ENCODE measurements at regions not wholly inside any gene's neighbourhood (a gene's known extent, or its start where the extent isn't known, plus 50 kb on each side); places are given as distances from the start of the nearest gene placed in this dataset.

DNA sequence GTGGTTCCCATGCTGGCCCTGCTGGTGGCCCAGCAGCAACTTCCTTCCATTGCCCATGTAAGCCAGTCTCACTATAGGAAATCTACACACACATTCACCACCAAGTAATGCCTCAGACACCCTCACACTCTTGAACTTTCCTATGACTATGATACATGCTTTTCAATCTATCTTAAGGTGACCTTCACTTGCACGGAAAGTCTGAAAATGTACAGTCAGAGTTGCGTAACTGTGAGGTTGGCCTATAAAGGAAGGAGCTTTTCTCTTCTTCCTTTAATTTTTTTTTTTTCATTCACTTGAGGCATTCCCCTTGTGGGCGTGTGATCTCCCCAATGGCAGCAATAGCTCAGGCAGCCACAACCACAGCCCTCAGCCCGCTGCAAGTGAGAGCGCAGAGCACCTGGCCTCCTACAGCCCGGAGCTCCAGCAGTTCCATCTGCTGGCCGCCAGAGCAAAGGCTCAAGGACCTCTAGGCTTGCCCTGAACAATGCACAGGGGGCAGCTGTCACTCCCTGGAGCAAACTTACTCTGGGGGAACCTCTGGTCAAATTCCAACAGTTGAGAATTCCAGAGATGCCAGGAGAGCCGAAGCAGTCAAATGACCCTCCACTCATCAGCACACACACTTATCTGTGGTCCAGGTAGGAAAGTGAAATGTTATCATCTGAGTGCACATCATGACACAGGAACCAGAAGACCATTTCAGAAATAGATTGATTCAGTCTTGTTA is 123.1 kb upstream of the ADO start:
- H3K4me1 ChIP-seq, result no peaks in the 10 kb centered on the region
- no peak overlapping the region for H3K4me3 ChIP-seq
- no peaks in the 10 kb centered on the region for H3K36me3 ChIP-seq
- no peaks in the 10 kb centered on the region for H3K9me3 ChIP-seq
- DNase-seq (ENCODE audit: extremely low spot score in 2 of 2), result no peak
- TF ChIP-seq POLR2A (IDR thresholded peaks at IDR 0.05) (no peak), POLR2AphosphoS5 (IDR thresholded peaks at IDR 0.05; ENCODE audit: insufficient read depth in 1 of 2, low read depth in 1 of 2) (no peak)
- TF ChIP-seq, protein P1, sequence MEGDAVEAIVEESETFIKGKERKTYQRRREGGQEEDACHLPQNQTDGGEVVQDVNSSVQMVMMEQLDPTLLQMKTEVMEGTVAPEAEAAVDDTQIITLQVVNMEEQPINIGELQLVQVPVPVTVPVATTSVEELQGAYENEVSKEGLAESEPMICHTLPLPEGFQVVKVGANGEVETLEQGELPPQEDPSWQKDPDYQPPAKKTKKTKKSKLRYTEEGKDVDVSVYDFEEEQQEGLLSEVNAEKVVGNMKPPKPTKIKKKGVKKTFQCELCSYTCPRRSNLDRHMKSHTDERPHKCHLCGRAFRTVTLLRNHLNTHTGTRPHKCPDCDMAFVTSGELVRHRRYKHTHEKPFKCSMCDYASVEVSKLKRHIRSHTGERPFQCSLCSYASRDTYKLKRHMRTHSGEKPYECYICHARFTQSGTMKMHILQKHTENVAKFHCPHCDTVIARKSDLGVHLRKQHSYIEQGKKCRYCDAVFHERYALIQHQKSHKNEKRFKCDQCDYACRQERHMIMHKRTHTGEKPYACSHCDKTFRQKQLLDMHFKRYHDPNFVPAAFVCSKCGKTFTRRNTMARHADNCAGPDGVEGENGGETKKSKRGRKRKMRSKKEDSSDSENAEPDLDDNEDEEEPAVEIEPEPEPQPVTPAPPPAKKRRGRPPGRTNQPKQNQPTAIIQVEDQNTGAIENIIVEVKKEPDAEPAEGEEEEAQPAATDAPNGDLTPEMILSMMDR (IDR thresholded peaks at IDR 0.05), result no peak
- H3K27me3 ChIP-seq, result no peaks in the 10 kb centered on the region
- intact Hi-C loops (cut with DNase I), result no loop called here
- no peak overlapping the region for H3K27ac ChIP-seq

DNA sequence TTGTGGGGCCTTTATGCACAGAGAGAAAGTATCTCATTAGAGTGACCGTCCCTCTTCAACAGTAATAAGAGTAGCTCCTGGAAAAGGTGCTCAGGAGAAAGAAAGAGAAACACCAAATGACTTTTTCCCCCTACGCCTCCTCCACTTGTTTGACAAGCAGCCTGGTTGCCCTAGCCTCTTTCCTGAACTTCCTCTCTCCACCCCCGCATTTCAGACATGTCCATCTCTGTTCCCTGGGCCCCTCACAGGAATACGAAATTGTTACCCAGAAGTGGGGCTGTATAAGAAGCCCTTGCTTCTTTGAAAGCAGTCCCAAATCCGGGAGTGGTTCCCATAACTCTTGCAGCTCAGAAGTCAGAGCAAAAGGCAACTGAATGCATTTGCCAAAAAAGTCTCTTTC is 119.6 kb upstream of the ADO start:
- intact Hi-C loops (cut with DNase I), result no loop called here
- Histone ChIP-seq H3K36me3 (no peaks in the 10 kb centered on the region), H3K4me1 (no peaks in the 10 kb centered on the region), H3K9me3 (no peaks in the 10 kb centered on the region), H3K4me3 (no peak overlapping the region), H3K27me3 (no peaks in the 10 kb centered on the region), H3K27ac (no peak overlapping the region)
- no peak for DNase-seq (ENCODE audit: extremely low spot score in 2 of 2)
- no peak for TF ChIP-seq POLR2A (IDR thresholded peaks at IDR 0.05)
- TF ChIP-seq, protein P1 (IDR thresholded peaks at IDR 0.05), result no peak
- TF ChIP-seq POLR2AphosphoS5 (IDR thresholded peaks at IDR 0.05; ENCODE audit: insufficient read depth in 1 of 2, low read depth in 1 of 2), result no peak

- no peak for DNase-seq (ENCODE audit: extremely low spot score in 2 of 2)
- Histone ChIP-seq H3K27ac (no peak overlapping the region), H3K4me3 (no peak overlapping the region), H3K27me3 (no peaks in the 10 kb centered on the region), H3K9me3 (no peaks in the 10 kb centered on the region), H3K36me3 (no peaks in the 10 kb centered on the region), H3K4me1 (no peaks in the 10 kb centered on the region)
- intact Hi-C loops (cut with DNase I), result no loop called here
- TF ChIP-seq POLR2AphosphoS5 (IDR thresholded peaks at IDR 0.05; ENCODE audit: insufficient read depth in 1 of 2, low read depth in 1 of 2) (no peak), POLR2A (IDR thresholded peaks at IDR 0.05) (no peak)
- TF ChIP-seq, protein P1 (IDR thresholded peaks at IDR 0.05), result no peak
Observed at GRCh38 chr10:62687230-62687748, 117.2 kb upstream of the ADO start.

GRCh38 chr10:62688971-62689700 is 115.4 kb upstream of the ADO start:
- TF ChIP-seq POLR2A (IDR thresholded peaks at IDR 0.05) (no peak), POLR2AphosphoS5 (IDR thresholded peaks at IDR 0.05; ENCODE audit: insufficient read depth in 1 of 2, low read depth in 1 of 2) (no peak)
- TF ChIP-seq, protein P1 (IDR thresholded peaks at IDR 0.05), result no peak
- no peak for DNase-seq (ENCODE audit: extremely low spot score in 2 of 2)
- intact Hi-C loops (cut with DNase I), result no loop called here
- H3K27ac ChIP-seq, result no peak overlapping the region
- no peaks in the 10 kb centered on the region for H3K4me1 ChIP-seq
- no peaks in the 10 kb centered on the region for H3K36me3 ChIP-seq
- H3K4me3 ChIP-seq, result no peak overlapping the region
- H3K27me3 ChIP-seq, result no peaks in the 10 kb centered on the region
- H3K9me3 ChIP-seq, result no peaks in the 10 kb centered on the region

DNA sequence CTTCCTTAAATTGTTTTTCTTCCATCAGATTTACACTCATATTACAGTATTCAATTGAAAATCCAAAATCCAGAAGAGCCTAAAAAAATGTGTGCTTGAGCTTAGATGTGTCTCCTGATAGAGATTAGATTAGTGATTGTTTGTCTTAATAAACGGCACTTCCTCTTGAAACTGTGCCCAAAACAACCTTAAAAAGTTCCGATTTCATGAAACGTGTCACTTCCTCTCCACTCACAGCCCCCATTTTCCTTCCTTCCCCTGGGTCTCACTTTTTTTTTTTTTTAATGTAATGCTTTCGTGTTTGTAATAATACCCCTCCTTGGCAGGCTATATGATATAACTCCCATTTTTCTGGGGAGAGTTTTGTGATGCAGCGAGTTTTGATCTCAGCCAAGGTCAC is 114.8 kb upstream of the ADO start:
- Histone ChIP-seq H3K4me1 (no peaks in the 10 kb centered on the region), H3K9me3 (no peaks in the 10 kb centered on the region), H3K36me3 (no peaks in the 10 kb centered on the region), H3K27ac (no peak overlapping the region), H3K27me3 (no peaks in the 10 kb centered on the region), H3K4me3 (no peak overlapping the region)
- TF ChIP-seq, protein P1 (IDR thresholded peaks at IDR 0.05), result no peak
- no peak for TF ChIP-seq POLR2A (IDR thresholded peaks at IDR 0.05)
- no peak for TF ChIP-seq POLR2AphosphoS5 (IDR thresholded peaks at IDR 0.05; ENCODE audit: insufficient read depth in 1 of 2, low read depth in 1 of 2)
- DNase-seq (ENCODE audit: extremely low spot score in 2 of 2), result no peak
- intact Hi-C loops (cut with DNase I), result no loop called here
